Large intestine (tissue), 3 donors: ENCODE measurements at regions not wholly inside any gene's neighbourhood (a gene's known extent, or its start where the extent isn't known, plus 50 kb on each side); places are given as distances from the start of the nearest gene placed in this dataset.

Experiments used
- DNase-seq, 2 donors: peaks; one replicate each; pipeline versions ENCODE4 v3.0.0 to v3.0.0-alpha.2; 2013
- H3K27ac ChIP-seq: one replicate; pipeline ENCODE4 v1.5.1; 2013; ENCODE audit warnings: low read length
- H3K27me3 ChIP-seq: 2 replicates; pipeline ENCODE4 v1.6.1; 2013; ENCODE audit warnings: low read length; ENCODE audit not compliant: control insufficient read depth, insufficient read depth
- H3K36me3 ChIP-seq: 2 replicates; pipeline ENCODE4 v1.6.1; 2013; ENCODE audit warnings: low read length; ENCODE audit not compliant: control insufficient read depth, insufficient read depth
- H3K4me1 ChIP-seq: one replicate; pipeline ENCODE4 v1.6.1; 2013; ENCODE audit warnings: low read length; ENCODE audit not compliant: control insufficient read depth, insufficient read depth
- H3K4me3 ChIP-seq: one replicate; pipeline ENCODE4 v1.5.1; 2013; ENCODE audit warnings: low read length
- H3K9me3 ChIP-seq: one replicate; pipeline ENCODE4 v1.6.1; 2013; ENCODE audit warnings: mild to moderate bottlenecking, low read depth, low read length, moderate library complexity; ENCODE audit not compliant: control insufficient read depth
- WGBS: methylation state at CpG from one replicate; pipeline ENCODE4 v1.1.5; 2013; ENCODE audit warnings: low lambda C conversion rate; ENCODE audit not compliant: insufficient coverage; 5-methylcytosine and 5-hydroxymethylcytosine counted together

GRCh38 chr16:26700250-26700649 is 366.5 kb upstream of the C16orf82 start:
- Histone ChIP-seq H3K27ac (no peak overlapping the region), H3K36me3 (no peaks in the 10 kb centered on the region), H3K27me3 (no peaks in the 10 kb centered on the region), H3K9me3 (no peaks in the 10 kb centered on the region), H3K4me3 (no peak overlapping the region), H3K4me1 (no peaks in the 10 kb centered on the region)
- DNase-seq = no peak
- WGBS = no CpG with 5 or more reads among the region's 1 CpG

GRCh38 chr16:26701243-26701886 is 365.4 kb upstream of the C16orf82 start:
- Histone ChIP-seq H3K36me3 (no peaks in the 10 kb centered on the region), H3K9me3 (no peaks in the 10 kb centered on the region), H3K27ac (no peak overlapping the region), H3K4me3 (no peak overlapping the region), H3K27me3 (no peaks in the 10 kb centered on the region), H3K4me1 (no peaks in the 10 kb centered on the region)
- no peak for DNase-seq
- 100% methylated on average over 2 of the region's 3 CpGs for WGBS

- WGBS = no CpG with 5 or more reads among the region's 1 CpG
- no peaks in the 10 kb centered on the region for H3K27me3 ChIP-seq
- no peaks in the 10 kb centered on the region for H3K36me3 ChIP-seq
- no peaks in the 10 kb centered on the region for H3K9me3 ChIP-seq
- H3K4me3 ChIP-seq = no peak overlapping the region
- DNase-seq = no peak
- H3K27ac ChIP-seq = no peak overlapping the region
- no peaks in the 10 kb centered on the region for H3K4me1 ChIP-seq
These were observed 361.4 kb upstream of the C16orf82 start for GRCh38 chr16:26705346-26705745.

- no peaks in the 10 kb centered on the region for H3K36me3 ChIP-seq
- H3K27me3 ChIP-seq = no peaks in the 10 kb centered on the region
- no peaks in the 10 kb centered on the region for H3K4me1 ChIP-seq
- H3K9me3 ChIP-seq = no peaks in the 10 kb centered on the region
- 80% methylated on average over 1 of the region's 2 CpGs for WGBS
- H3K27ac ChIP-seq = no peak overlapping the region
- H3K4me3 ChIP-seq = no peak overlapping the region
- DNase-seq = no peak
These were observed 358.3 kb upstream of the C16orf82 start for GRCh38 chr16:26708428-26708827.

- no peaks in the 10 kb centered on the region for H3K27me3 ChIP-seq
- H3K4me1 ChIP-seq = no peaks in the 10 kb centered on the region
- no peaks in the 10 kb centered on the region for H3K9me3 ChIP-seq
- no peak for DNase-seq
- H3K36me3 ChIP-seq = no peaks in the 10 kb centered on the region
- no peak overlapping the region for H3K27ac ChIP-seq
- WGBS = no CpG with 5 or more reads among the region's 6 CpGs
- no peak overlapping the region for H3K4me3 ChIP-seq
These were observed 357.6 kb upstream of the C16orf82 start for GRCh38 chr16:26709175-26709574.

GRCh38 chr16:26709754-26710153 is 357.0 kb upstream of the C16orf82 start:
- H3K4me1 ChIP-seq = no peaks in the 10 kb centered on the region
- H3K9me3 ChIP-seq = no peaks in the 10 kb centered on the region
- no peak overlapping the region for H3K27ac ChIP-seq
- H3K36me3 ChIP-seq = no peaks in the 10 kb centered on the region
- no peak overlapping the region for H3K4me3 ChIP-seq
- WGBS = 100% methylated on average over 2 of the region's 2 CpGs
- no peak for DNase-seq
- no peaks in the 10 kb centered on the region for H3K27me3 ChIP-seq

GRCh38 chr16:26710450-26710849 is 356.3 kb upstream of the C16orf82 start:
- H3K4me3 ChIP-seq = no peak overlapping the region
- no peaks in the 10 kb centered on the region for H3K4me1 ChIP-seq
- H3K27ac ChIP-seq = no peak overlapping the region
- H3K36me3 ChIP-seq = no peaks in the 10 kb centered on the region
- DNase-seq = no peak
- WGBS = no CpG with 5 or more reads among the region's 4 CpGs
- H3K9me3 ChIP-seq = no peaks in the 10 kb centered on the region
- no peaks in the 10 kb centered on the region for H3K27me3 ChIP-seq

GRCh38 chr16:26712876-26713275 is 353.9 kb upstream of the C16orf82 start:
- no peaks in the 10 kb centered on the region for H3K4me1 ChIP-seq
- no peaks in the 10 kb centered on the region for H3K27me3 ChIP-seq
- H3K36me3 ChIP-seq = no peaks in the 10 kb centered on the region
- no peak overlapping the region for H3K4me3 ChIP-seq
- WGBS = no CpG with 5 or more reads among the region's 6 CpGs
- H3K27ac ChIP-seq = no peak overlapping the region
- DNase-seq = no peak
- H3K9me3 ChIP-seq = no peaks in the 10 kb centered on the region

- Histone ChIP-seq H3K9me3 (no peaks in the 10 kb centered on the region), H3K4me1 (no peaks in the 10 kb centered on the region), H3K36me3 (no peaks in the 10 kb centered on the region), H3K27me3 (no peaks in the 10 kb centered on the region), H3K4me3 (no peak overlapping the region), H3K27ac (no peak overlapping the region)
- no peak for DNase-seq
- WGBS = 100% methylated on average over 1 of the region's 1 CpG
These were observed 350.8 kb upstream of the C16orf82 start for GRCh38 chr16:26715969-26716368.

GRCh38 chr16:26717826-26718225 is 348.9 kb upstream of the C16orf82 start:
- DNase-seq = no peak
- Histone ChIP-seq H3K9me3 (no peaks in the 10 kb centered on the region), H3K27ac (no peak overlapping the region), H3K4me1 (no peaks in the 10 kb centered on the region), H3K36me3 (no peaks in the 10 kb centered on the region), H3K27me3 (no peaks in the 10 kb centered on the region), H3K4me3 (no peak overlapping the region)
- WGBS = no CpG with 5 or more reads among the region's 5 CpGs

GRCh38 chr16:26721290-26721689 is 345.4 kb upstream of the C16orf82 start:
- H3K4me1 ChIP-seq = no peaks in the 10 kb centered on the region
- no peak for DNase-seq
- H3K9me3 ChIP-seq = no peaks in the 10 kb centered on the region
- H3K36me3 ChIP-seq = no peaks in the 10 kb centered on the region
- H3K27ac ChIP-seq = no peak overlapping the region
- WGBS = 80% methylated on average over 1 of the region's 6 CpGs
- no peaks in the 10 kb centered on the region for H3K27me3 ChIP-seq
- H3K4me3 ChIP-seq = no peak overlapping the region
